Activated T-helper 1 cell treated with anti-CD3 and anti-CD28 coated beads, Interleukin-12 subunit alpha, Interleukin-12 subunit beta, Interleukin-2, Interleukin-4 antibody, amounts not matched to agents 30 ng/mL and 10 ng/mL and 1 ng/mL, durations not matched to agents 14 hours and 24 hours and 36 hours (primary cell): ENCODE measurements at regions not wholly inside any gene's neighbourhood (a gene's known extent, or its start where the extent isn't known, plus 50 kb on each side); places are given as distances from the start of the nearest gene placed in this dataset.
"Not testable (repeated sequence)": the region's sequence is repeated elsewhere in the genome, so short reads cannot be mapped to it uniquely, and the experiment has no call there.

Experiments used
- DNase-seq: peaks from one replicate; pipeline ENCODE4 v3.0.0; 2021; ENCODE audit warnings: low spot score
- H3K27ac Mint-ChIP-seq: one replicate; pipeline ENCODE4 v1.8.0; 2021; ENCODE audit warnings: mild to moderate bottlenecking, mixed read lengths
- H3K27me3 Mint-ChIP-seq: one replicate; pipeline ENCODE4 v1.8.0; 2022; ENCODE audit warnings: mild to moderate bottlenecking, moderate library complexity, mixed read lengths; ENCODE audit not compliant: insufficient read depth
- H3K36me3 Mint-ChIP-seq: one replicate; pipeline ENCODE4 v1.8.0; 2021; ENCODE audit warnings: low read depth, mixed read lengths
- H3K4me1 Mint-ChIP-seq: one replicate; pipeline ENCODE4 v1.8.0; 2021; ENCODE audit warnings: low read depth, mixed read lengths
- H3K4me3 Mint-ChIP-seq: one replicate; pipeline ENCODE4 v1.8.0; 2021; ENCODE audit warnings: mild to moderate bottlenecking, moderate library complexity, mixed read lengths
- H3K9me3 Mint-ChIP-seq: one replicate; pipeline ENCODE4 v1.8.0; 2021; ENCODE audit warnings: mixed read lengths
- intact Hi-C: fragments of 100-400 bp; cut with micrococcal nuclease; formaldehyde crosslinking; loops from one replicate; pipeline ENCODE4 v1.15.1; 2024

DNA sequence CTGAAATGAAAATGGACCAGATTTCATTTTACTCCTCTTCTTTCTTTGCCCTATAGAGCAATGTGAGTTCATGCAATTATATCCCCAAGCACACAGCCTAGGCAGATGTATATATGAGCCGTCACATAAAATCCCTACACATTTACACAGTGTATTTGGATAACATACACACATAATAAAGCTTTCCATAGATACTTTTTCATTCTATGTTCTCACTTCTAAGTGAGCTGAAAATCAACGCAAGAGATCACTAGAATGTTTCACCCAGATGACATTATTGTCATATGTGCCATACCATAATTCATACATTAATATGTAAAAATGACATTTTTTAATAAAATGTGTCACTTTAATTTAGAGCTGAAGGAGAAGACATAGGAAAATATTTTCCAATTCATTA, 129.4 kb downstream of the INHBA start:
- H3K36me3 Mint-ChIP-seq, result no peaks in the 10 kb centered on the region
- H3K4me1 Mint-ChIP-seq, result no peaks in the 10 kb centered on the region
- DNase-seq, result no peak
- no peak overlapping the region for H3K27ac Mint-ChIP-seq
- no peak overlapping the region for H3K4me3 Mint-ChIP-seq
- H3K9me3 Mint-ChIP-seq, result no peaks in the 10 kb centered on the region
- no peaks in the 10 kb centered on the region for H3K27me3 Mint-ChIP-seq
- intact Hi-C loops, result no loop called here

DNA sequence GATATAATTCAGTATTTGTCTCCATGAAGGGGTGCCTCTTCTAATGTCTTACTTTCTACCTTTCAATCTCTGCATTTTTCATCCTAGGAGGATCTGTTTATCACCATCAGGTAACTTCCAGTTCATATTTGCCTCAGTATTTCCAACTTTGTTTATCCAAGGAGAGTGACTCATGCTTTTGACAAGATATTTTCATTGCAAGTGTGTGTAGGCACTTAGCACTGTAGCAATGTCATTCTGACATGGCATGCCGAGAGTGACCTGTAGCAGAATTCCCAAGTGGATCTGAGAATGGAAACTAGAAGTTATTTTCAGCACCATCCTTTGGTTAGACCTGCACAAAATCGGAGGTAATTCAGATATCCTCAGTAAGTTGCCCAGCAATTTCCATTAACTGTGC, 129.9 kb downstream of the INHBA start:
- no peaks in the 10 kb centered on the region for H3K9me3 Mint-ChIP-seq
- no peak for DNase-seq
- no peak overlapping the region for H3K4me3 Mint-ChIP-seq
- intact Hi-C loops, result no loop called here
- no peak overlapping the region for H3K27ac Mint-ChIP-seq
- H3K36me3 Mint-ChIP-seq, result no peaks in the 10 kb centered on the region
- no peaks in the 10 kb centered on the region for H3K27me3 Mint-ChIP-seq
- no peaks in the 10 kb centered on the region for H3K4me1 Mint-ChIP-seq

DNA sequence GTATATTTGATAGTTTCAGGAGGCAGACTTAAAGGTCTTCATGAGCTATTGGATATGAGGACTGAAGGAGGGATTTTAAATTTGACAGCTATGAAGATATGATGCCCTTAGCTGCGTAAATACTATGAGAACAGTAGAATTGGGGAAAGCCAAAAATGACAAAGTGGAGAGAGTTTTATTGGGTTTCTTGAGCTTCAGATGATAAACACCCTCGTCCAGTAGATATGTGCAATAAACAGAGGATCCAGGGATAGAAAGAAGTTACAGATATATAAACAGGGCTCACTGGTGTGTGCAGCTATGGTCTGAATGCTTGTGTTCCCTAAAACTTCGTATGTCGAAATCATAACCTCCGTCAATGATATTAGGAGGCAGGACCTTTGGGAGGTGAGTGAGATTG, 131.3 kb downstream of the INHBA start:
- Mint-ChIP-seq H3K9me3 (no peaks in the 10 kb centered on the region), H3K4me1 (no peaks in the 10 kb centered on the region), H3K27me3 (no peaks in the 10 kb centered on the region), H3K4me3 (no peak overlapping the region), H3K36me3 (no peaks in the 10 kb centered on the region), H3K27ac (no peak overlapping the region)
- no peak for DNase-seq
- intact Hi-C loops, result no loop called here

DNA sequence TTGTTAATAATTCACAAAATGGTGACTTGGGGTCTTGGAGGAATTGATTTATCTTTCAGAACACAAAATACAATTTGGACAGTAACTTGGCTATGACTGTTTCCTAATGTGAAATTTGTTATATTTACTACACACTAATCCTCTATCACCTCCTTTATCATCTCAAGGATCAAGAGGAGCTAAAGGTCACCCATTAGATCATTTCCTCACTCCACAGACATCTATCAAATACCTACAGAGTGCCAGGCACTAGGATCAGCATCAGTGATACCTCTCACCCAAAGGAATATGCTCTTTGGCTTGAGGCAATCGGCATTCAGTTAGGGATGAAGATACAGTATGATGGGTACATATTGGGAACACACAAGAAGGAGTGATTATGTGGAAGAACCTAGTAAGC, 132.1 kb downstream of the INHBA start:
- Mint-ChIP-seq H3K4me3 (no peak overlapping the region), H3K9me3 (no peaks in the 10 kb centered on the region), H3K27ac (no peak overlapping the region), H3K27me3 (no peaks in the 10 kb centered on the region), H3K4me1 (no peaks in the 10 kb centered on the region), H3K36me3 (no peaks in the 10 kb centered on the region)
- DNase-seq, result no peak
- intact Hi-C loops, result no loop called here

DNA sequence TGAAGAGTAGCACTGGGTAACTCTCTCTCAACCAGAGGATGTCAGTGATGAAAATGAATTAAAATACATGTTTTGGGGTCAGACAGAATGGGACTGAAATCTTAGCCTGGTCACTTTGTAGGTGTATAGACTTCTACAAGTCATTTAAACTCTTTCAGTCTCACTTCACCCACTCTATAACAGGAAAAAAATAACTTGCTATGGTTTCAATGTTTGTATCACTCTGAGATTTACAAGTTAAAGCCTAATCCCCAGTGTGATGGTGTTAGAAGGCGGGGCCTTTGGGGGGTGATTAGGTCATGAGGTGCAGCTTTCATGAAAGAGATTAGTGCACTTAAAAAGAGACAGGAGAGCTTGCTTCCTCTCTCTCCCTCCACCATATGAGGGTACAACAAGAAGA, 134.8 kb downstream of the INHBA start:
- Mint-ChIP-seq H3K27ac (no peak overlapping the region), H3K4me1 (no peaks in the 10 kb centered on the region), H3K36me3 (no peaks in the 10 kb centered on the region), H3K9me3 (no peaks in the 10 kb centered on the region), H3K27me3 (no peaks in the 10 kb centered on the region), H3K4me3 (no peak overlapping the region)
- no peak for DNase-seq
- intact Hi-C loops, result no loop called here

DNA sequence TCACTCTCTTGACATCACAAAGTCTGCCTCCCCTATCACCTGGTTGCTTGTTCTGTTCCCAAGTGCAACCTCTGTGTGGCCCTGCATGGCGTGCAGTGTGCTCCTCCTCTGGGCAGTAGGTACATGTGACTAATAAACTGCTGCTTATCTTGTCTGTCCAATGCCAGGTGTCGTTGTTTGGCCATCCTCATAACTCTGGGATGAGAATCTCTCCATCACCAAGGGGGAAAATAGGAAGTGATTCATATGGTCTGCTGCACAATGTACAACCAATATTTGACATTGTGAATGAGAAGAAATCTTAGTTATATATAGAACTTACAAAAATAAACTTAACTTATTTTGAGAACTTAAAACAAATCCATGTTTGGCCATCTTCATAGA, 135.2 kb downstream of the INHBA start:
- Mint-ChIP-seq H3K4me1 (no peaks in the 10 kb centered on the region), H3K27me3 (no peaks in the 10 kb centered on the region), H3K9me3 (no peaks in the 10 kb centered on the region), H3K4me3 (no peak overlapping the region), H3K36me3 (no peaks in the 10 kb centered on the region), H3K27ac (no peak overlapping the region)
- DNase-seq, result no peak
- intact Hi-C loops, result no loop called here

DNA sequence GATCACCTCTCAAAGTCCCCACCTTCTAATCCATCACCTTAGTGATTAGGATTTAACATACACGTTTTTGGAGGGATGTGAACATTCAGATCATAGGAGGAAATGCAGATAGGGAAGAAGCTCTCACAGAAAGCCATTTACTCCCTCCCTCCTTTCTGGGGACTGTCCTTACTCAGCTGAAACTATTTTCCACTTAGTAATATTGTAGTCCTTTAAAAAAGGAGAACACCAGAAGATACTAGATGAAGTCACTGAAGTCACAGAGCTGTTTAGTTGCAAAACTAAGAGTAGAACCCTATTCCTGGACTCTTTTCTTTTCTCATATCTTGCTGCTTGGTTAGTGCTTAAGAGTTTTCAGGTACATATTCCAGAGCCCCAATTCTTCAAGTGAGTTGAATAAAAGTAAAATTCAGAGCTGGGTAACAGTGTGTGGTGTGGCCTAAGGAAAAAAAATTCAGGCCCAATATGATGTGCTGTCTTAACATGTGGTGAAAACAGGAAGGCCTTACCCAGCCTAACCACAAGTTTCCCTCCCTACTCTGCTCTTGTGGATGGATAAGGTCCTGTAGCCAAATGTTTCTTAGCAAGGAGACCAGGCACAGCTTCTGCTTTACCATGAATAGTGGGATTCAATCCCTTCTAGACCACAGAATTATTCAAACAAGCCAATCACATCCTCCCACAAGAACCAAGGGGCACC, 135.7 kb downstream of the INHBA start:
- H3K27me3 Mint-ChIP-seq, result no peaks in the 10 kb centered on the region
- intact Hi-C loops, result no loop called here
- DNase-seq, result no peak
- no peaks in the 10 kb centered on the region for H3K9me3 Mint-ChIP-seq
- H3K4me3 Mint-ChIP-seq, result no peak overlapping the region
- no peak overlapping the region for H3K27ac Mint-ChIP-seq
- no peaks in the 10 kb centered on the region for H3K4me1 Mint-ChIP-seq
- no peaks in the 10 kb centered on the region for H3K36me3 Mint-ChIP-seq

DNA sequence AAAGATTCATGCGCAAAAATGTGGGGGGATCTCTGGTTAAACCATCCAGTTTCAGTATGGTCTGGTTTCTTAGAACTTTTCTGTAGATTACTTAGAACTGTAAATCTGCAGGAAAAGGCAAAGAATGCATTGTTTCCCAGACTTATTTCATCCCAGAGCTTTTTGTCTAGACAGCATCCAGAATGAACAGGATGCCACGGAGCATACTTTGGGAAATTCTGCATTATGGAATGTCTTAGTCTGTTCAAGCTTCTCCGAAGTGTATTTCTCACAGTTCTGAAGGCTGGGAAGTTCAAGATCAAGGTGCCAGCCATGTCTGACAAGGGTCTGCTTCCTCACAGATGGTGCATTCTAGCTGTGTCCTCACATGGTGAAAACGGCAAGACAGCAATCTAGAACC, 136.3 kb downstream of the INHBA start:
- intact Hi-C loops, result no loop called here
- Mint-ChIP-seq H3K4me3 (no peak overlapping the region), H3K27ac (no peak overlapping the region), H3K9me3 (no peaks in the 10 kb centered on the region), H3K27me3 (no peaks in the 10 kb centered on the region), H3K4me1 (no peaks in the 10 kb centered on the region), H3K36me3 (no peaks in the 10 kb centered on the region)
- DNase-seq, result no peak

DNA sequence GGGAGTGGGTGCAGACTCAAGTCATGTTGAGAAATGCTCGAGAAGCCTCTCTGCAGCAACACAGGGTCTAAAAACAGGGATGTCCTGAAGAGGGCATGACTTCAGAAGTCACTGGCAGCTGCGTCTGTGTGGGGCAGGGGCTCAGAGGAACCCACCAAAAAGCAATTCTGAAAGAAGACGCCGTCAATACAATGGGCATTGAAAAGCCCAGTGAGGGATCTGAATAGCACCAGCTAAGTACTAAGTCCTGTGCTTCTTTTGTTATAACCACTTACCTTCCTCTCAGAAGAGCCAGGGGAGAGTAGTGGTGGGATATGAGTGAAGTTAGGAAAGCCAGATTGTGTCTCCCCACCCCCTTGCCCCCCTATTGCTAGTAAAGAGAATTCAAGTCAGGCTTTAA, 137.2 kb downstream of the INHBA start:
- H3K27ac Mint-ChIP-seq, result no peak overlapping the region
- no peak overlapping the region for H3K4me3 Mint-ChIP-seq
- H3K27me3 Mint-ChIP-seq, result no peaks in the 10 kb centered on the region
- intact Hi-C loops, result no loop called here
- no peak for DNase-seq
- no peaks in the 10 kb centered on the region for H3K4me1 Mint-ChIP-seq
- no peaks in the 10 kb centered on the region for H3K9me3 Mint-ChIP-seq
- H3K36me3 Mint-ChIP-seq, result no peaks in the 10 kb centered on the region

DNA sequence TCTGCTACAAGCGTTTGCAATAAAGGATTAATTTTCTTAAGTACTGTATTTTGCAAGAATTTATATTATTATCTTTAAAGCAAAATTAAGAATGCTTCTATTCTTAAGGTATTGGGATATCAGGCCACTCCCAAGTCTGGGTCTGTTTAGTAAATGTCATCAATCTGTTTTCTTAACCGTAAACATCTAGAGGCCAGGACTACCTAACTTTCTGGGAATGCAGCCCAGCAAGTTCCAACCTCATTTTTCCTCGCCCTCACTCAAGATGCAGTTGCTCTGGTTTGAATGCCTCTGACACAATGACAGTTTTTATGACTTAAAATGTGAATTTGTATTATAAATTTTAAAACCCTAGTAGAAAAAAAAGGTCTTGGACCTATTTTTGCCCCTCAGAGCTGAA, 143.5 kb downstream of the INHBA start:
- Mint-ChIP-seq H3K27me3 (no peaks in the 10 kb centered on the region), H3K36me3 (no peaks in the 10 kb centered on the region), H3K4me3 (no peak overlapping the region), H3K4me1 (no peaks in the 10 kb centered on the region), H3K9me3 (peaks cover 14% of the 10 kb centered on the region), H3K27ac (no peak overlapping the region)
- intact Hi-C loops, result no loop called here
- no peak for DNase-seq

DNA sequence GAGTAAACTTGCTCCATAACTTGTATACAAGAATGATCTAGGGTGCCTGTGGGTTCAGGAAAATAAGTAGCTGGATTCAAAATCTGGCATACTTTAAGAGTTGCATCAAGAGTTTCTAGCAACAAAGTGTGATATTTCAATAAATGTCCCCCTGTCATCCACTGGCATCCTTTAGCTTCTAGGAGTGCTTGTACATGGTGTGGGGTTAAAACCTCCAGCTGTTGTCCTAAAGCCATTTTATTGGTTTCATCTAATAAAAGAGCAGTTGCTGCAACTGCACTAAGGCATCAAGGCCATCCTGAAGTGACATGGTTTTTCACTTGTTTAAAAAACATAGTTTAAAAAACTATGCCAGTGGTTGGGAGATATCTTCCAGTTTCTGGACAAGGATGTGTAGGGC, 148.4 kb downstream of the INHBA start:
- intact Hi-C loops, result no loop called here
- no peaks in the 10 kb centered on the region for H3K4me1 Mint-ChIP-seq
- peaks cover 27% of the 10 kb centered on the region for H3K9me3 Mint-ChIP-seq
- H3K27ac Mint-ChIP-seq, result no peak overlapping the region
- no peaks in the 10 kb centered on the region for H3K27me3 Mint-ChIP-seq
- H3K36me3 Mint-ChIP-seq, result no peaks in the 10 kb centered on the region
- DNase-seq, result no peak
- no peak overlapping the region for H3K4me3 Mint-ChIP-seq

DNA sequence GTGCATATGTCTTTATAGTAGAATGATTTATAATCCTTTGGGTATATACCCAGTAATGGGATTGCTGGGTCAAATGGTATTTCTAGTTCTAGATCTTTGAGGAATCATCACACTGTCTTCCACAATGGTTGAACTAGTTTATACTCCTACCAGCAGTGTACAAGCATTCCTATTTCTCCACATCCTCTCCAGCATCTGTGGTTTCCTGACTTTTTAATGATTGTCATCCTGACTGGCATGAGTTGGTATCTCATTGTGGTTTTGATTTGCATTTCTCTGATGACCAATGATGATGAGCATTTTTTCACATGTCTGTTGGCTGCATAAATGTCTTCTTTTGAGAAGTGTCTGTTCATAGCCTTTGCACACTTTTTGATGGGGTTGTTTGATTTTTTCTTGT, 152.8 kb downstream of the INHBA start:
- intact Hi-C loops, result not testable (repeated sequence)

DNA sequence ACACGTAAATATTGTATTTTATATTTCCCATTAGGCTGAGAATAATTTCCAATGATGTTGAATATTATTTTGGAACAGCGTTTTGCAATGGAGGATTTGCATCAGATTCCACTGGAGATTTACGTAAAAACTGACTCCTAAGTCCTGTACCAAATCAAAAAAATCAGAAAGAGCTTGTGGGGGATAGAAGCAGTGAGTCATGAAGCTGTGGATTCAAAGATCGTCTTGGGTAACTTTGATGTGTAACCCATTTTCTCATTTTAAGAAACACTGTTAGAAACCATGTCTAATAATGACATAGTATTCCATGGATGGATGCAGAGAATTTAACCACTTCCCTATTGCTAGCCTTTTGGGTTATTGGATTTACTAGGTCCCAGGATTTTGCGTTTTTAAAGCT, 158.6 kb downstream of the INHBA start:
- Mint-ChIP-seq H3K4me3 (no peak overlapping the region), H3K36me3 (no peaks in the 10 kb centered on the region), H3K27ac (no peak overlapping the region), H3K27me3 (no peaks in the 10 kb centered on the region), H3K9me3 (peaks cover 9% of the 10 kb centered on the region), H3K4me1 (no peaks in the 10 kb centered on the region)
- intact Hi-C loops, result no loop called here
- no peak for DNase-seq

More for the DNA sequence above, 152.8 kb downstream of the INHBA start:
- DNase-seq, H3K36me3 Mint-ChIP-seq, H3K4me3 Mint-ChIP-seq, H3K4me1 Mint-ChIP-seq, H3K27ac Mint-ChIP-seq, H3K27me3 Mint-ChIP-seq: not testable (repeated sequence)
- peaks cover 22% of the 10 kb centered on the region for H3K9me3 Mint-ChIP-seq

DNA sequence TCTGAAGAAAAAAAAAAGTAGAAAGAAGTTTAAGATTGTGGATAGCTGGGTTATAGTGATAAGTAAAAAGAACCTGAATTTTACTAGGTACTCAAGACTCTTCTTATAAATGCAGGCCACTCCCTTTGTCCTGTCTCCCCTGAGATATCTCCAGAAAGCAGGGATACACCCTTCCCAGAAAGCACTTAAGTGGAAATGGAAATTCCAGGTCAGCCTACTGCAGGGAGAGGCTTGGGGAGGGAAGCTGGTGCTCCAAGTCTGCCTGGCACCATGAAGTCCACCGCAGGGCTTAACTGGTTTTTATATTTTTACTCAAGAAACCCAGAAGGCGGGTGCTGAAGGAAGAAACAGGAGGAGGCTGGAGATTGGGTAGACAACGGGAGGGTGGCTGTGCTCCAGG, 162.3 kb downstream of the INHBA start:
- H3K4me1 Mint-ChIP-seq, result no peaks in the 10 kb centered on the region
- H3K27ac Mint-ChIP-seq, result no peak overlapping the region
- no peaks in the 10 kb centered on the region for H3K27me3 Mint-ChIP-seq
- no peaks in the 10 kb centered on the region for H3K9me3 Mint-ChIP-seq
- H3K4me3 Mint-ChIP-seq, result no peak overlapping the region
- intact Hi-C loops, result no loop called here
- DNase-seq, result no peak
- no peaks in the 10 kb centered on the region for H3K36me3 Mint-ChIP-seq
